Neutrophil (primary cell): ENCODE measurements at regions not wholly inside any gene's neighbourhood (a gene's known extent, or its start where the extent isn't known, plus 50 kb on each side); places are given as distances from the start of the nearest gene placed in this dataset.
"Not testable (repeated sequence)": the region's sequence is repeated elsewhere in the genome, so short reads cannot be mapped to it uniquely, and the experiment has no call there.

Source experiments
- H3K27ac ChIP-seq: fragments of 200-600 bp; sonication (generic); 2 replicates; pipeline ENCODE4 v1.5.1; 2016; ENCODE audit warnings: mild to moderate bottlenecking, moderate library complexity
- H3K27me3 ChIP-seq: fragments of 200-600 bp; sonication (generic); 2 replicates; pipeline ENCODE4 v1.6.0; 2016; ENCODE audit warnings: mild to moderate bottlenecking
- H3K36me3 ChIP-seq: fragments of 200-600 bp; sonication (generic); 2 replicates; pipeline ENCODE4 v1.5.1; 2017
- H3K4me1 ChIP-seq, 2 experiments: fragments of 200-600 bp in 1 of 2; sonication (generic) in 1 of 2; 1 replicate in 1 of 2; 2 replicates in 1 of 2; pipeline versions ENCODE4 v1.5.1 to v1.6.1; 2013 to 2016; ENCODE audit warnings: low read depth in 1 of 2, low read length in 1 of 2, mild to moderate bottlenecking in 1 of 2, moderate library complexity in 1 of 2; ENCODE audit not compliant: control insufficient read depth in 1 of 2, insufficient read depth in 1 of 2
- H3K4me3 ChIP-seq, 2 experiments: fragments of 200-600 bp in 1 of 2; sonication (generic) in 1 of 2; 1 replicate in 1 of 2; 2 replicates in 1 of 2; pipeline ENCODE4 v1.5.1; 2013 to 2016; ENCODE audit warnings: low read depth in 1 of 2, low read length in 1 of 2, mild to moderate bottlenecking in 1 of 2, moderate library complexity in 1 of 2
- H3K9me3 ChIP-seq: fragments of 200-600 bp; sonication (generic); 2 replicates; pipeline ENCODE4 v1.5.1; 2016
- TF ChIP-seq, protein P1 (sequence below): fragments of 200-600 bp; sonication (generic); IDR thresholded peaks from 2 replicates; pipeline ENCODE4 v1.5.1; 2016; ENCODE audit warnings: antibody characterized with exemption

DNA sequence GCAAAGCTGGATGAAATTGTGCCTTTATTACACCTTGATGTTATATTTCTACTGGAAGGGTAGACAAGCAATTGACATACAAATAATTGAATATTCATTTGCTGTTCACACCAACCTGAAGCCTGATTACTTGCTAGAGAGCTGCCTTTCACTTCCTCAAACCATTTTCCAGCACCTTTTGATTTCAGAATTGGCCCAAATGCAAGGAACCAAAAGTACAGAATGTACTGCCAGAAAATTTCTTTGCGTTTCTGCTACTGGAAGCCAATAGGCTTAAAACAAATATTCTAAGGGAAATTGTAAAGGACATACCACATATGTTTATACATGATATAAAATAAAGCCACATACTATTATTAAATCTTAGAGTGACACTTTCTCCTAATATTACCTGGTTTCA lies 94.5 kb downstream of the RFPL4B start:
- TF ChIP-seq, protein P1, sequence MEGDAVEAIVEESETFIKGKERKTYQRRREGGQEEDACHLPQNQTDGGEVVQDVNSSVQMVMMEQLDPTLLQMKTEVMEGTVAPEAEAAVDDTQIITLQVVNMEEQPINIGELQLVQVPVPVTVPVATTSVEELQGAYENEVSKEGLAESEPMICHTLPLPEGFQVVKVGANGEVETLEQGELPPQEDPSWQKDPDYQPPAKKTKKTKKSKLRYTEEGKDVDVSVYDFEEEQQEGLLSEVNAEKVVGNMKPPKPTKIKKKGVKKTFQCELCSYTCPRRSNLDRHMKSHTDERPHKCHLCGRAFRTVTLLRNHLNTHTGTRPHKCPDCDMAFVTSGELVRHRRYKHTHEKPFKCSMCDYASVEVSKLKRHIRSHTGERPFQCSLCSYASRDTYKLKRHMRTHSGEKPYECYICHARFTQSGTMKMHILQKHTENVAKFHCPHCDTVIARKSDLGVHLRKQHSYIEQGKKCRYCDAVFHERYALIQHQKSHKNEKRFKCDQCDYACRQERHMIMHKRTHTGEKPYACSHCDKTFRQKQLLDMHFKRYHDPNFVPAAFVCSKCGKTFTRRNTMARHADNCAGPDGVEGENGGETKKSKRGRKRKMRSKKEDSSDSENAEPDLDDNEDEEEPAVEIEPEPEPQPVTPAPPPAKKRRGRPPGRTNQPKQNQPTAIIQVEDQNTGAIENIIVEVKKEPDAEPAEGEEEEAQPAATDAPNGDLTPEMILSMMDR: no peak
- no peaks in the 10 kb centered on the region for H3K4me1 ChIP-seq

DNA sequence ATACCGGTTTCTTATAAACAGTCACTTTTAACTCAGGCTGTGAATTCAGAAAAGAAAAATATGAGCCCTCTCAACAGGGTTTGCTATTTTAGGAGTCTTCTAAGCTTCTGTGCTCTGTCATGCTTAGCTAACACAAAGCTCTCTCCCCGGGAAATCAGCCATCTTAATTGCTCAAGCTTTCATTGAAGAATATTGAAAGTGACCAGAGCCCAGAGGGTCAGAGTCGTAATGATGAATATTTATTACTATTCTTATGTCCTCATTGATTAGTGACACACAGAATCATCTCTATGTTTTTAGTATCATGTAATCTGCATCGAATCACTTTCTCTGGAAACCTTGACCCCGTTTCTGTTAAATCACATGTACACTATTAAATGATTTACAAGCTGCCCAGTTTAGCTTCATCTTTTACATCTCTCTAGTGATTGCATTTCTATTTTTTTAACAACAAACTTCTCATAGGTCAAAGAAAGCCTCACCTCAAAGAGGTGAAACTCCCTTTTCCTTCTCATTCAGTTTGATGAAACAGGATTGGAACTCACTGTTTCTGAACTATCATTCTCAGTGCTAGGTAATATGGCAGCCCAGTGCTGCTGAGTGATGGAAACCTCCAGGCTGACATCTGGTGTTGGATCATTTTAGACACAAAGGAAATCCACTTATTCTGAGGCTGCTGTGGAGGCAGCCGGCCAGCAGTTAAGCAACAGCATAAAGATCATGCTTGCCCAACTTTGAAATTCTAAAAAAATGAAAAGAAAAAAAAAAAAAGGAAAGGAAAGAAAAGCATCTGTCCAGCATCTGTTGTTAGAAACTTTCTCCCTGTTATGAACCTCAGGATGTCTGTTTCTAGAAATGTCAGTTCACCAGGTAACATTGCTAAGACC lies 96.3 kb downstream of the RFPL4B start:
- Histone ChIP-seq H3K36me3 (no peaks in the 10 kb centered on the region), H3K27me3 (no peaks in the 10 kb centered on the region), H3K4me3 (no peak overlapping the region), H3K27ac (no peak overlapping the region), H3K9me3 (no peaks in the 10 kb centered on the region), H3K4me1 (no peaks in the 10 kb centered on the region)
- TF ChIP-seq, protein P1: no peak

More for the DNA sequence above, 94.5 kb downstream of the RFPL4B start:
- no peaks in the 10 kb centered on the region for H3K36me3 ChIP-seq
- no peaks in the 10 kb centered on the region for H3K27me3 ChIP-seq
- no peak overlapping the region for H3K4me3 ChIP-seq
- H3K9me3 ChIP-seq: no peaks in the 10 kb centered on the region
- H3K27ac ChIP-seq: no peak overlapping the region

DNA sequence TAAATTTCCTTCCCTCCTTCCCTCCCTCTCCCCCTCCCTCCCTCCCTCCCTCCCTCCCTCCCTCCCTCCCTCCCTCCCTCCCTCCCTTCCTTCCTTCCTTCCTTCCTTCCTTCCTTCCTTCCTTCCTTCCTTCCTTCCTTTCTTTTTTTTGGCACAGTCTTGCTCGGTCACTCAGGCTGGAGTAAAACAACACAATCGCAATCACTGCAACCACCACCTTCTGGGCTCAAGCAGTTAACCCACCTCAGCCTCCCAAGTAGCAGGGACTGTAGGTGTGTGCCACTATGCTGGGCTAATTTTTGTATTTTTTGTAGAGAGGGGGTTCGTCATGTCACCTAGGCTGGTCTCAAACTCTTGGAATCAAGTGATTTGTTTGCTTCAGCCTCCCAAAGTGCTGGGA lies 101.7 kb downstream of the RFPL4B start:
- H3K27me3 ChIP-seq, H3K4me3 ChIP-seq, H3K27ac ChIP-seq, H3K4me1 ChIP-seq, H3K36me3 ChIP-seq, H3K9me3 ChIP-seq: not testable (repeated sequence)

DNA sequence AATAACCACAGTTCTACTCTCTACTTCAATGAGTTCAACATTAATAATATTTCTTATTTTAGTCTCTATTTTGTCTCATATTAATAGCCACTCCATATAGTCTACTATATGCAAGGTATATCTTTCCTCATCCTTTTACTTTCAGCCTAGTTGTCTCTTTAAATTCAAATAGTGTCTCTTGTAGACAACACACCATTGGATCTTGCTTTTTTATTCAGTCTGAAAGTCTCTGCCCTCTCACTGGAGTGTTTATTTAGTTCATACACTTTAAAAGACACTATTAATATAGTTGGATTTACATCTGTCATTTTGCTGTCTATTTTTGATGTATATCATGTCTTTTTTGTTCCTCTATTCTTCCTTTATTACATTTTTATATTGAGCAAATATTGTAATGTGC lies 103.5 kb downstream of the RFPL4B start:
- no peaks in the 10 kb centered on the region for H3K4me1 ChIP-seq
- H3K4me3 ChIP-seq: no peak overlapping the region
- TF ChIP-seq, protein P1: no peak
- no peaks in the 10 kb centered on the region for H3K36me3 ChIP-seq
- H3K27ac ChIP-seq: no peak overlapping the region
- H3K9me3 ChIP-seq: no peaks in the 10 kb centered on the region
- H3K27me3 ChIP-seq: no peaks in the 10 kb centered on the region

DNA sequence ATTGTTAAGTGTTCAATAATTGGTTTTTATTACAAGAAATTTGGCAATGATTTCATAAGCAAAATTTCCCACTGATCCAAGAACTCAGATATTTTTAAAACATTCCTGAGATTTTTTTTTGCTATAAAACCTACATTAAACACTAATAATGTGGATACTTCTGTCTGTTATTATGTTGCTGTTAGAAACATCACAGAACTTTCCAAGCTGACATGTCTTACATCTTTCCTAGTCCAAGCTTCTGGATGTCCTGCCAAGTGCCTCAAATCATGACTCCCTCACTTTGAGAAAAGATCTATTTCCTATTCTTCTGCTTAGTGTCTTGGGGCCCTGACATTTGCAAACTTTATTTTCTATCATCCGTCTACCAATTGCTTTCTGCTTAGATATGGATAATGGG lies 110.8 kb downstream of the RFPL4B start:
- H3K27ac ChIP-seq: no peak overlapping the region

More for the DNA sequence above, 110.8 kb downstream of the RFPL4B start:
- H3K4me1 ChIP-seq: no peaks in the 10 kb centered on the region
- H3K9me3 ChIP-seq: no peaks in the 10 kb centered on the region
- H3K36me3 ChIP-seq: no peaks in the 10 kb centered on the region
- no peaks in the 10 kb centered on the region for H3K27me3 ChIP-seq
- TF ChIP-seq, protein P1: no peak
- H3K4me3 ChIP-seq: no peak overlapping the region
